ENCODE measurements at regions not wholly inside any gene's neighbourhood (a gene's known extent, or its start where the extent isn't known, plus 50 kb on each side); places are given as distances from the start of the nearest gene placed in this dataset.

- TF ChIP-seq CTCF (tag by site-specific recombination; IDR thresholded peaks at IDR 0.05): no peak
- TF ChIP-seq BCL11A (tag by site-specific recombination; IDR thresholded peaks at IDR 0.05; ENCODE audit: low read depth): no peak
- no peak for TF ChIP-seq ZNF501 (tag by site-specific recombination; IDR thresholded peaks at IDR 0.05)
- no peak for TF ChIP-seq SETDB1 (IDR thresholded peaks at IDR 0.05; ENCODE audit: insufficient read length, low read length)
- TF ChIP-seq MYNN (tag by site-specific recombination; IDR thresholded peaks at IDR 0.05; ENCODE audit: borderline replicate concordance): no peak
- no peak for TF ChIP-seq ZNF37A (tag by site-specific recombination; IDR thresholded peaks at IDR 0.05)
Observed at GRCh38 chr4:176436293-176436973, 116.7 kb downstream of the SPCS3 start.
